GM12875 (cell line): ENCODE measurements at regions not wholly inside any gene's neighbourhood (a gene's known extent, or its start where the extent isn't known, plus 50 kb on each side); places are given as distances from the start of the nearest gene placed in this dataset.

Experiments
- H3K4me3 ChIP-seq: one replicate; pipeline ENCODE4 v1.5.1; 2011; ENCODE audit warnings: low read depth, low read length, control low read depth
- TF ChIP-seq, protein P1 (sequence below): IDR thresholded peaks from 2 replicates; pipeline ENCODE4 v1.5.1; 2011; ENCODE audit warnings: low read depth, mild to moderate bottlenecking, control low read depth, inconsistent platforms, low read length, moderate library complexity, borderline replicate concordance; ENCODE audit not compliant: insufficient read depth

DNA sequence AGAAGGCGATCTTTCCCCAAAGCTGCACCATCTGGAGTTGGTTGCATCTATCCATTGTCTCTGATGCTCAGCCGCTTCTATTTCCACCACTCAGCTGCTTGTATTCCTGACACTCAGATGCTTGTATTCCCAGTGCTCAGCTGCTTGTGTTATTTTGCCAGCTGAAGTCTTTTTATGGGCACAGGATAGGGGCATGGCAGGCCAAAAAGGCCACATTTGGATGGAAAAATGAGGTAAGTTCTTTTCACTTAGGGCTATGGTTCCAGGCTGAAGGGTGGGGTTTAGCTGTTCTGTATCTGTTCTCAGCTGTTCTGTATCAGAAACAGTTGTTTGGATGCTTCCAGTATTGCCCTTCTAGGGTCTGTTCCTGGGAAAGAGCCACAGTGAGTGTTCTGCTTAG is 944.9 kb downstream of the QKI start:
- no peak overlapping the region for H3K4me3 ChIP-seq
- TF ChIP-seq, protein P1, sequence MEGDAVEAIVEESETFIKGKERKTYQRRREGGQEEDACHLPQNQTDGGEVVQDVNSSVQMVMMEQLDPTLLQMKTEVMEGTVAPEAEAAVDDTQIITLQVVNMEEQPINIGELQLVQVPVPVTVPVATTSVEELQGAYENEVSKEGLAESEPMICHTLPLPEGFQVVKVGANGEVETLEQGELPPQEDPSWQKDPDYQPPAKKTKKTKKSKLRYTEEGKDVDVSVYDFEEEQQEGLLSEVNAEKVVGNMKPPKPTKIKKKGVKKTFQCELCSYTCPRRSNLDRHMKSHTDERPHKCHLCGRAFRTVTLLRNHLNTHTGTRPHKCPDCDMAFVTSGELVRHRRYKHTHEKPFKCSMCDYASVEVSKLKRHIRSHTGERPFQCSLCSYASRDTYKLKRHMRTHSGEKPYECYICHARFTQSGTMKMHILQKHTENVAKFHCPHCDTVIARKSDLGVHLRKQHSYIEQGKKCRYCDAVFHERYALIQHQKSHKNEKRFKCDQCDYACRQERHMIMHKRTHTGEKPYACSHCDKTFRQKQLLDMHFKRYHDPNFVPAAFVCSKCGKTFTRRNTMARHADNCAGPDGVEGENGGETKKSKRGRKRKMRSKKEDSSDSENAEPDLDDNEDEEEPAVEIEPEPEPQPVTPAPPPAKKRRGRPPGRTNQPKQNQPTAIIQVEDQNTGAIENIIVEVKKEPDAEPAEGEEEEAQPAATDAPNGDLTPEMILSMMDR: no peak

DNA sequence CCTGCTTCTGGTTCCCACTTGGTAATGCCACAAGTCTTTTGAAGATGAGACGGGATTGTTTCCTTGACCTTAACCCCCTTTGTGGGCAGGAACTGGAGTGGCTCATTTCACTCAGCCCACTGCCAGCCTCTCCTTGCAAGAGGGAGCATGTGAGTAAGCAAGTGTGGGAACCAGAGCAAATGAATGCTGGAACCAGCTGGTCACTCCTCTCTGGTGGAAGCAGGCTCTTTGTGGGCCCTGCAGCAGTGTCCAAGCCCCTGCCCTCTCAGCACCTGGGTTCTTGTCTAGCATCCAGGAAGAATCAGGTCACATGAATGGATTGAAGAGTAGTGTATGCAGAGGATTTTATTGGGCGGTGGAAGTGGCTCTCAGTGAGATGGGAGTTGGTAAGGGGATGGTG is 944.5 kb downstream of the QKI start:
- no peak overlapping the region for H3K4me3 ChIP-seq
- TF ChIP-seq, protein P1: no peak

DNA sequence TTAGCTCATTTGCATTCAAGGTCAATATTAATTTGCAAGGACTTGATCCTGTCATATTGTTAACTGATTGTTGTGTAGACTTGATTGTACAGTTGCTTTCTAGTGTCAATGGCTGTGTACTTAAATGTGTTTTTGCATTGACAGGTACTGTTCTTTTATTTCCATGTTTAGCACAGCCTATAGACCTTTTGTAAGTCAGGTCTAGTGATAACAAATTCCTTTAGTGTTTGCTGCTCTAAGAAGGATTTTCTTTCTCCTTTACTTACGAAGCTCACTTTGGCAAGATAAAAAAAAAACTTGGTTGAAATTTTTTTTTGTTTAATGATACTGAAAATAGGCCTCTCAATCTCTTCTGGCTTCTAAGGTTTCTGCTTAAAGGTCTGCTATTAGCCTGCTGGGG is 942.3 kb downstream of the QKI start:
- TF ChIP-seq, protein P1: no peak
- H3K4me3 ChIP-seq: no peak overlapping the region

DNA sequence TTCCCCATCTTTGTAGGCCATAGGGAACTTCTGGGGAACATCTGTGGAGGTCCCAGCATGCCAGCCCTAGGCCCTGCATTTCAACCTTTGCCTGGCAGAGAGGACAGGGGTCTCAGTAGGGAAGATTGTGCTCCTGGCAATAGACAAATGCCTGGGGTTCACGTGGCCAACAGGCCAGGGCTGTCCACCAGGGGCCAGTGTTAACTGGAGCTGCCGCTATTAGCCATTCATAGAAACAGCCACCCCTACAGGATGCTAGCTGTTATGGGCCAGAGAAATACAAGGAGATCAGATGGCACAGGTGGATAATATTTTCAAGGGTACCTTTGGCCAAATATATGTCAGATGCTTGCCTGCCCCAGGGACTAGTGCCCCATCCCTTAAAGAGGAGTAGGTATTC is 932.9 kb downstream of the QKI start:
- H3K4me3 ChIP-seq: no peak overlapping the region
- TF ChIP-seq, protein P1: no peak

DNA sequence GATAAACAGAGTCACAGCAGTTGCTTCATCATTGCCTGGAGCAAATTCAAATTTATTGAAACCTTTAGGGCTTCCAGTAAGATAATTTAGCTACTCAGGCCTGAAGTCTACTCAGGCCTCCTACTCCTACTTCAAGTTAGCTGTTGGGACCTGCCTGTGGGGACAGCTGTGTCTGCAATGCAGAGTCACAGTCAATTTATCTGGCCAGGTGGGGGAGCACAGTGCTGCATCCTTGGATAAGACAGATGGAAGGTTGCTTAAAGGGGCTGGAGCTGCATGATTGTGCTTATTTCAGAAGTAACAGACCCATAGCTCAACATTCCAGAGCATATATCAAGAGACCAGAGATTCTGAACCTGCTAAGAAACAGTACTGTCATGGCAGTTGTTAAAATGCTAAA is 932.1 kb downstream of the QKI start:
- TF ChIP-seq, protein P1: no peak
- H3K4me3 ChIP-seq: no peak overlapping the region

DNA sequence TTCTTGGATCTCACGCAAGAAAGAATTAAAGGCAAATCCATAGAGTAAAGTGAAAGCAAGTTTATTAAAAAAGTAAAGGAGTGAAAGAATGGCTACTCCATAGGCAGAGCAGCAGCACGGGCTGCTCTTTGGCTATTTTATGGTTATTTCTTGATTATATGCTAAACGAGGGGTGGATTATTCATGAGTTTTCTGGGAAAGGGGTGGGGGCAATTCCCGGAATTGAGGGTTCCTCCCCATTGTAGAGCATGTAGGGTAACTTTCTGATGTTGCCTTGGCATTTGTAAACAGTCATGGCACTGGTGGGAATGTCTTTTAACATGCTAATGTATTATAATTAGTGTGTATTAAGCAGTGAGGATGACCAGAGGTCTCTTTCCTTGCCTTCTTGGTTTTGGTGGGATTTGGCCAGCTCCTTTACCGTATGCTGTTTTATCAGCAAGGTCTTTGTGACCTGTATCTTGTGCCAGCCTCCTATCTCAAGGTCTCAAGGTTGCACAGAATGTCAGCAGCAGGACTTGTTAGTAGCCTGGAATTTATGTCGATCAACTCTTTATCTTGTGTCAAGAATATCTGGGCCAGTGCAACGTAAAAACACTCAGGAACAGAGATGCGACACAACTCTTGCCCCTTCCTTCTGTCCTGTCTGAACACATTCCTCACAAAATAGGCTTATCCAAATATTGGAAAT is 931.4 kb downstream of the QKI start:
- TF ChIP-seq, protein P1: no peak
- no peak overlapping the region for H3K4me3 ChIP-seq

DNA sequence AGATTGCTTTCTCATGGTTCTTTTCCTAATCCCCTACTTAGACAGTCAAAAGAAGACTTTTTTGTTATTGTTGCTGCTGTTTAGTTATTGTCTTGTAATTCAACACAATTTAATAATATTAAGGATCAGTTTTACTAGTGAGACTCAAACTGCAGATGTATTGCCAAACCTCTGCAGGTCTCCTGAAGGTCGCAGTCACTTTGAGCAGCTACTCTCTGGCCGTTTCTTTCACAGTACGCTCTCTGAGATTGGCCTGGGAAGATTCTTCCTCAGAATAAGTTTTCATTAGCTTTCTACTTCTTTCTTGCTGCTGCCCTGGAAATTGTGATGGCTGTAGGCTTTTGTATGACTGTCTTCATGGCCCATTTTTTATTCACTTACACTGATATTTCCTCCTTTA is 930.8 kb downstream of the QKI start:
- TF ChIP-seq, protein P1: no peak
- no peak overlapping the region for H3K4me3 ChIP-seq
